Stimulated activated CD8-positive, alpha-beta memory T cell treated with anti-CD3 and anti-CD28 coated beads, Interleukin-12 subunit alpha, Interleukin-12 subunit beta, amount 100 ng/mL, for 4 hours (primary cell): ENCODE measurements at regions not wholly inside any gene's neighbourhood (a gene's known extent, or its start where the extent isn't known, plus 50 kb on each side); places are given as distances from the start of the nearest gene placed in this dataset.
"Not testable (repeated sequence)": the region's sequence is repeated elsewhere in the genome, so short reads cannot be mapped to it uniquely, and the experiment has no call there.

ENCODE experiments used
- DNase-seq: peaks from one replicate; pipeline ENCODE4 v3.0.0-alpha.2; 2020; ENCODE audit warnings: low read depth

DNA sequence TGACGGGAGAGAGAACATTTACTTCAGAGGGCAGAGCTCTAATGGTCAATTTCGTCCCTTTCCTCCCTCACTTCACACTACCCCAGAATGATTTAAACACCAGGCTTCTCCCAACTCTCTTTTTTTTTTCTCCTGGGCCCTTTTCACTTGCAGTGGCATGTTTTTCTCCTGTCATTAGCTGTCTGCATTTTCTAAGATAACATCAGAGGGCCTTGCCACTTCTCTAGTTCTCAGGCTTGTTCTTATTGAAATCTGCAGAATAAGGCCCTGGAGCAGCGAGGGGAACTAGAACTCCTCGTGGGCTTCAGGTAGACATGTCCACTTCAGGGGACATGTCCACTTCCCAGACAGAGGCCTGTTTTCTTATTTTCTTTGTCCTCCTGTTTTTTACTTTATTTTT, 514.4 kb upstream of the TBL1XR1 start:
- DNase-seq = no peak

DNA sequence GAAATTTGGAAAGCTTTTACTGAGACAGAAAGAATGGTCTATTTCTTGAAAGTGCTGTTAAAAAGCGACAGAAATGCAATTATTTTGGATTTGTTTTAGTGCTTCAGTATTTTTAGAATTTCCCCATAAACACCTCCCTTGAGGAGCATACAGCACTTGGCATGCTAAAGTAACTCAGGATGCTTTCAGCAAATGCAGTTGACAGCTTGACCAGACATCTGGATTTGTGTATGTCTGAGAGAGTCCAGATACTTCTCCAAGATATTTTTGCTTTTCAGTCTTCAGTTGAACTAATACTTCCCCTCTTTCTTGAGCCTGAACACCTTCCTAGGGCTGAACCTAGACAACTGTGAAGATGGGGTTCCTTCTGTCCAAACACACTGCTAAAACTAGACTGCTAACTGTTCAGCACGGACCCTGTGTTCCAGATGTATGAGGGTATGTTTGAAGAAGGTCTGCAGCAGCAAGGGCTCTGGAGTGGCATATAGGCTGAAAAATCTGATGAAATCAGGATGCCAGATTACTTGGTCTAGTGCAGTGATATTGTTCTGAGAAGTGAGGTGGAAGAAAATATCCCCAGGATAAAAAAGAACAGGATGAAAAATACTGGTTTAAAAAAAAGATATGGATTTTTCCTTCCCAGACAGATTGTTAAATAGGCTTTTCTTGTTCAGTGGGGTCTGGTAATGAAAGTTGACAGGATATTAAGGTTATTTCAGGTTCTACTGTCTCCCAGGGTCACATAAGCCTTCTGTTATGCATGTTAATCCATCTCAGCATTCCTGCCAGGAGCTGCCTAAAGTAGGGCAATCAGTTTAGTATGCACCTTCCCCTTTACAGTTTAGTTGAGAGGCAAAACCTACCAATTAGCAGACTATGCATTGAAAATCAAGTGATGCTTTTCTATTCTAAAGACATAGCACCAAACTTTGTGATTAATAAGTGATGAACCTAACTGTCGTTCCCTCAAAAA, 516.9 kb upstream of the TBL1XR1 start:
- DNase-seq = no peak

DNA sequence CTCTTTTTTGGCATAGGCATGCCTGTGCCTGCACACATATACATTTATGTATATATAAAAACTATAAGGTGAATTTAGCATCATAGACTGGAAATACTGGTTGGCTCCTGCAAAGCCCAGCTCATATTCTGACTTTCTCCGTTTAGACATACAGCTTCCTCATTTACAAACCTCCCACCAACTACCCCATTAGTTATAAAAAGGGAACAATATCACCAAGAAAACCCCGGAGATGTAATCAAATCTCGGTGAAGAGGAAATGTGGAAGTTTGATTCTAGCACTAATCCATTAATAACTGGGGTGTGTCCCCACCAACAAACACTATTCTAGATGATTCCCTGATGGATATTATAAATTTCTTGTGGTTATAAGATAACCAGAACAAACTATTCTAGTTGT, 517.7 kb upstream of the TBL1XR1 start:
- DNase-seq = no peak

DNA sequence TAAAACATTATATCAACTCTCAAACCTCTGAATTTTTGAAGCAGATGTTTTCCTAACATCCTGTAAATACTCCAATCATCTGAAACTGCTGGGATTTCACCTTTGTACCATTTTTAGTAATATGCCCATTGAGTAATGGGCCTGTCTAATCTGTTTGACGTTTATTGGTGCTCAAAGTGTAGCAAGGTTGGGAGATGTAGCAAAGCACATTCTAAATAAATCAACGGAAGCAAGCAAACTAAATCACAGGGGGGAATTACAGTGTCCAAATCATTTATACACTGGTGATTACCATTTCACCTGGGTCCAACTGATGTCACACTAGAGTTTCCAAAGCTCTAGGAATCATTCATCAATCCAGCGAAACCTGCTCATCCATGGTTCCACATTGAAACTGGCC, 518.7 kb upstream of the TBL1XR1 start:
- DNase-seq = no peak

- DNase-seq = not testable (repeated sequence)
Observed at GRCh38 chr3:177720927-177721326, 523.6 kb upstream of the TBL1XR1 start.

DNA sequence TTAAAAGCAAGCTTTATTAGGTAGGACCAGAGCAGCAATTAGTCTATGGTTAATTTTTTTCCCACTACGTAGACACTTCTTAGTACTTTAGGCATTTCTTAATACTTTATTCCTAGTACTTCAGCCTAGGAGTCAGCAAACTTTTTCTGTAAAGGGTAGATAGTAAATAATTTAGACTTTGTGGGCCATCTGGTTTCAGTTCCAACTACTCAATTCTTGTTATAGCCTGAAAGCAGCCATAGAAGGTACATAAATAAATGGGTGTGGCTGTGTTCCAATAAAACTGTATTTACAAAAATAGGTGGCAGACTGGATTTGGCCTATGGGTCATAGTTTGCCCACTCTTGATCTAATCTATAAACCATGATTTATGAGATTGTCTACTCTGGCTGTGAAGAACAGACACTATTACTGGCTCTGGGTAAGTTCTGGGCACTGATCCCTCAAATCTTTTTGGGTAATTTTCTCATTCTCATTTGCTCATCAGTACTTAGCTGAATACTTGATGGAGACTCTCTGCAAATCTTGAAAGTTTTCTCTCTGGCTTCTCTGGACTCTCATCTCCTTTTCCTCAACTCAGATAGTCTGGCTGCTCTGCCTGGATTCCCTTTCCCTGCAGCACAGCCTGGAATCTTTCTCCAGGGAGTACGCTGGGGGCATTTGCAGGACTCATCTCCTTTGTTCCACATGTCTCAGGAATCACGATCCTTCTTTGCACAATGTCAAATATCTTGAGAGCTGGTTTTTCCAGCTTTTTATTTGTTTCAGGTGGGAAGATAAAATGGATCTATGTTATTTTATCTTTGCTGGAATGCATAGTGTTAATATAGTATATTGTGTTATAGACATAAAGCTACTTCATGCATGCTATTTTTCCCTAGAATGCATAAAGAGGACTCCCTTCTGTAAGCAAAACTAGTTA, 524.8 kb upstream of the TBL1XR1 start:
- DNase-seq = no peak

DNA sequence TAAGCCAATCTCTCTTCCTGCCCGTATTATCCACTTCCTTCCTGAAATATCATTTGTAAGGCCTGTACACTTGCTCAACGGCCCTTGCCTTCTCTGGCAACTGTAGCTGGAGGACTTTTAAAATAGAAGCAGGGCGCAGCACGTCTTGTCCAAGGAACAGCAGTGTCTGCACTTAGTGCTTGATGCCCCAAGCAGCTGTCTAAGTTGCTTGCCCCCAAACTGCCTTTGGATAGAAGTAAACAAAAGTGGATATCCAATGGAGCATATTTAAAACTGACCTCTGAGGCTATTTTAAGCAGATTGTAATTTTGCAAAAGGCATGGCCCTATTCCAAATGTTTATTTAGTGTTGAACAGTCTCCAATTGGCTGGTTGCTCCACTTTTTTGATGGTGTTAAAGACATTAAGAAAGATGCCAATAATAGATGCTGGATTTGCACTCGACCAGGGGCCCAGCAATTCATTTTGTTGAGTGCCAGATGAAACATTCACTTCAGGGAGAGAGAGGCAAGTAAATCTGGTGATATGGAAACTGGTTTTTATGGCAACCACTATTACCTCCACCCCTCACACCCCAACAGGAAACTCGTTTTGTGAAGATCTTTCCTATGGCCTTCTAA, 526.8 kb upstream of the TBL1XR1 start:
- no peak for DNase-seq

- no peak for DNase-seq
Observed at GRCh38 chr3:177725165-177725564, 527.9 kb upstream of the TBL1XR1 start.

DNA sequence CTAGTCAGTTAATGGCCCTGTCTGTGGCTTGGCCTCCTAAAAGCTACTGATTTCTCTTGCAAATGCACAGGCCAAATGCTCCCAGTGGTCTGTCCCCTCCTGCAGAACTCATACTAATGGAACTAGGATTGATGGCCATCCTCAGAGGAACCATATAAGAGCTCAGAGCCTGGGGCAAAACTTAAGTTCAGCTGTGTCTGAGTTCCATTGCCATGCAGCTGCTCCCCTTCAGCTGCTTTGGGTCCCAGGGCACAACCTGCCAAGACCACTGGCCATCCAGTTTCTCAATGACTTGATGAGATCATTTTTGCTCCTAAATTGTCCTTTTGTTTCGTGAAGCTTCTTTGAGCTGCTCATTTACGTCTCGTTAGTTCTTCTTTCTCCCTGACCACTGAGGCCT, 529.5 kb upstream of the TBL1XR1 start:
- no peak for DNase-seq

DNA sequence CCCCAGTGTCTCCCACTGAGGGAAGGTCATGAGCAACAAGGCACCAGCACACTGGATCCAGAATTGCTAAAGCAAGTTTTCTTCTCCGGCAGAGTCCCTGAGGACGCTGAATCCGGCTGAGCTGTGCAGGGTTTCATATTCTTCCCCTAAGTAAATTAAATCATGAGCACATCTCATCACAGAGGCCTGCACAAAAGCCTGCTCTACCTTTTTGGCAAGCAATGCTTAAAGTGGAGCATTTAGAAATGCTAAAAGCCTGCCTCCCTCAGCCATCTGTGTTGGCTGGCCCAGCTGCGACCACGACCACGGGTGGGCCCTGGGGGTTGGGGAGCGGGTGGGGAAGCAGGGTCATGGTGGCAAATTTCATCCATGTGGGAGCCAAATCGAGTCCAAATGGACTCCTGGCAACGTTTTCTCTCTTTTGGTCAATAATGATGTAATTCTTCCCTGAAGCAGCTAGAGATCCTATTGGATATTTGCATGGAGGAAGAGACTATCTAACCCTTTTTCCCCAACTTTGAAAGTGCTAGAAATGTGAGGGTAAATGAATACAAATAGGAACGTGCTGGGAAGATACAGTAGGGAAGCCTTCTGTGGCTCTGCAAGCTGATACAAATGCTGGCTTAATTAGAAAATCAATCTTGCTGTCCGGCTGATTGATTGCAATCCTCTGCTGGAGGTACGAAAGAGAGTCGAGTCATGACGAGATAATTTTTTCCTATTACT, 532.8 kb upstream of the TBL1XR1 start:
- no peak for DNase-seq

- no peak for DNase-seq
Observed at GRCh38 chr3:177730814-177731213, 533.5 kb upstream of the TBL1XR1 start.

GRCh38 chr3:177731644-177732268, 534.5 kb upstream of the TBL1XR1 start:
- no peak for DNase-seq

DNA sequence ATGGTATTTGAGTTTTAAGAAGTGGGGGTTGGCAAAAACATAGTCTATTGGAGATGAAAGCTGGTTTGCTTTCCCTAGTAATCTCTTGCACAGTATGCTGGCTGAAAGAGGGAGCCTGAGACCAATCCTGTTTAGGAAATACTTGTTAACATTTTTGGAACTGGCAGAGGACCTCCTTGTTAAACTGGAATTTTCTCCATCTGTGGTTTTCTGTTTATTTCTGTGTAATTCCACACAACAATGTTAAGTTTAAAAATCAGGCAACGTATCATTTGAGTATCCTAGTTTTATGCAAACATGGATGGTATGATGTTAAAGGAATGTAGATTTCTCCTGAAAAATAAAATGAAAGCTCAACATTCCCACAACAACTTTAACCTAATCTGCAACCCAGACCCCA, 536.0 kb upstream of the TBL1XR1 start:
- DNase-seq = no peak

DNA sequence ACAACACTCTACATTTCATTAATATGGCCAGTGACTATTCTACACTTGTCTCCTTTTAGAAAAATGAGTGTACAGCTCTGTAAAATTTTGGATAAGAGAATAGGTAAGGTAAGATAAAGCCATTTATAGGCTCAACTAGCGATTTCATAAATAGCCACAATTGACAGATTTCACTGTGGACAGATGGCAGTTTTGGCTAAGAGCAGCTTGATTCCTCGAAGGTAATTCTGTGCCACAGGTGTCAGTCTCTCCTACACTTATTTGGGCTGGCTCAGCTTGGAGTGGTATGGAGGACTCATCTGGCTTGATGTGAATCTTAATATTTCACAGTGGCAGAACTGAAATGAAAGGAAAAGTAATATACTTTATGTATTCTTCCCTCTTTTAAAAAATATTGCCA, 536.7 kb upstream of the TBL1XR1 start:
- DNase-seq = no peak

DNA sequence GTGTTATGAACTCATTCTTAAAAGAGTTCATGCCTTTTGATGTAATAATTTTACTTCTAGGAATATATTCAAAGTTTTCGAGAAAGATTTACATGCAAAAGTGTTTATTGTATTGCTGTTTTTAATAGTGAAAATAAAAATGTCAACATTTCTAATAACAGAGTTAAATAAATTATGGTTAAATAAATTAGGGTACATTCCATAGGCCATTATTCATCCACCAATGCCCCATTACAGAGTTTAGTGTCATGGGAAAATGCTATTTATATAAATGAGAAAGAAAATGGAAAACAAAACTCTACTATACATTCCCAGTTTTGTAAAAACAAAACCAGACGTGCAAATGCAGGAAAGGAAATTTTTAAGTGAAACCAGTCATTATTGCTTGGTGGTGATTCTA, 538.1 kb upstream of the TBL1XR1 start:
- no peak for DNase-seq

DNA sequence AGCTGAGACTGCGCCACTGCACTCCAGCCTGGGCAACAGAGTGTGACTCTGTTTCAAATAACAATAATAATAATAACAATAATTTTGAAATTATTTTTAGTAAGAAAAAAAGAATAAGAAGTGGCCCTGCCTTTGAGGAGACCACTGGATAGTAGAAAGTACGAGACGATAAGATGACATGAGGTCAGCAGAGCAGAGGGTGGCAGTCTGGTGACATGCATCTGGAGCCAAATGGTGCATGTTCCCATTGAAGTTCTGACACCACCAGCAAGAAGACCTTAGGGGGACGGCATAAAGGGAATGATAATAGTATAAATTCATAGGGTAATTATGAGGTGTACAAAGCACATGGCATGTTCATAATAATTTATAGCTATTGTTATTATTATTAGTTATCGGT, 542.2 kb upstream of the TBL1XR1 start:
- DNase-seq = no peak

GRCh38 chr3:177740254-177740653, 543.0 kb upstream of the TBL1XR1 start:
- no peak for DNase-seq

- no peak for DNase-seq
Observed at GRCh38 chr3:177742273-177742672, 545.0 kb upstream of the TBL1XR1 start.

- DNase-seq = no peak
Observed at GRCh38 chr3:177743173-177743890, 546.0 kb upstream of the TBL1XR1 start.

GRCh38 chr3:177744873-177745606, 547.8 kb upstream of the TBL1XR1 start:
- no peak for DNase-seq
